ENCODE measurements at regions not wholly inside any gene's neighbourhood (a gene's known extent, or its start where the extent isn't known, plus 50 kb on each side); places are given as distances from the start of the nearest gene placed in this dataset.
"Not testable (repeated sequence)": the region's sequence is repeated elsewhere in the genome, so short reads cannot be mapped to it uniquely, and the experiment has no call there.

GRCh38 chr16:22660441-22661160 lies 149.9 kb downstream of the NPIPB5 start:
- Histone ChIP-seq H3K36me3 (ENCODE audit: control insufficient read depth in 2 of 2, insufficient read depth in 2 of 2, low read length in 1 of 2) (no peaks in the 10 kb centered on the region), H3K27me3 (ENCODE audit: control insufficient read depth in 1 of 2, insufficient read depth in 2 of 2, low read length in 2 of 2) (peaks cover 0 to 2% of the 10 kb centered on the region in 2 donors), H3K27ac (ENCODE audit: low read depth in 2 of 2, low read length in 1 of 2) (no peak overlapping the region), H3K4me3 (ENCODE audit: low read depth in 1 of 2, low read length in 2 of 2) (no peak overlapping the region), H3K4me1 (ENCODE audit: control insufficient read depth in 2 of 2, insufficient read depth in 2 of 2, low read length in 1 of 2) (no peaks in the 10 kb centered on the region), H3K9me3 (ENCODE audit: control insufficient read depth in 2 of 2, insufficient read depth in 1 of 2, low read depth in 1 of 2, low read length in 1 of 2) (peaks cover 0 to 7% of the 10 kb centered on the region in 2 donors)
- WGBS, 2 donors = 73 to 84% methylated on average over 5 of the region's 5 CpGs

DNA sequence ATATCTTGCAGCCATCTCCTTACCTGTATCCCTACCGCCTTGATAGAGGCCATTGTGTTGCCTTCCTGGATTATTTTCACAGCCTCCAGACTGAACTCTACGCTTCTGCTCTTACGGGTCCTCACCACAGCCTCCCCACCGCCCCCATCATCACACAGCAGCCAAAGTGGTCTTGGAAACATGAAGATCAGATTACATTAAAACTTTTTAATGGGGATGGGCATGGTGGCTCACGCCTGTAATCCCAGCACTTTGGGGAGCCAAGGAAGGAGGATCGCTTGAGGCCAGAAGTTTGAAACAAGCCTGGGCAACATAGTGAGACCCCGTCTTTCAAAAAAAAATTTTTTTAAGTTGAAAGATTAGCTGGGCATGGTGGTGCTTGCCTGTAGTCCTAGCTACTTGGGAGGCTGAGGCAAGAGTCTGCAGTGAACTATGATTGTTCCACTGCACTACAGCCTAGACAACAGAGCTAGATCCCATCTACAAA lies 150.5 kb downstream of the NPIPB5 start:
- 78 to 80% methylated on average over 7 of the region's 7 CpGs for WGBS, 2 donors
- Histone ChIP-seq H3K27ac (ENCODE audit: low read depth in 2 of 2, low read length in 1 of 2) (no peak overlapping the region), H3K4me1 (ENCODE audit: control insufficient read depth in 2 of 2, insufficient read depth in 2 of 2, low read length in 1 of 2) (no peaks in the 10 kb centered on the region), H3K27me3 (ENCODE audit: control insufficient read depth in 1 of 2, insufficient read depth in 2 of 2, low read length in 2 of 2) (peaks cover 0 to 2% of the 10 kb centered on the region in 2 donors), H3K4me3 (ENCODE audit: low read depth in 1 of 2, low read length in 2 of 2) (no peak overlapping the region), H3K36me3 (ENCODE audit: control insufficient read depth in 2 of 2, insufficient read depth in 2 of 2, low read length in 1 of 2) (no peaks in the 10 kb centered on the region), H3K9me3 (ENCODE audit: control insufficient read depth in 2 of 2, insufficient read depth in 1 of 2, low read depth in 1 of 2, low read length in 1 of 2) (peaks cover 0 to 7% of the 10 kb centered on the region in 2 donors)

- H3K36me3 ChIP-seq (ENCODE audit: control insufficient read depth in 2 of 2, insufficient read depth in 2 of 2, low read length in 1 of 2); H3K27me3 ChIP-seq (ENCODE audit: control insufficient read depth in 1 of 2, insufficient read depth in 2 of 2, low read length in 2 of 2); H3K27ac ChIP-seq (ENCODE audit: low read depth in 2 of 2, low read length in 1 of 2); H3K4me3 ChIP-seq (ENCODE audit: low read depth in 1 of 2, low read length in 2 of 2); H3K9me3 ChIP-seq (ENCODE audit: control insufficient read depth in 2 of 2, insufficient read depth in 1 of 2, low read depth in 1 of 2, low read length in 1 of 2); H3K4me1 ChIP-seq (ENCODE audit: control insufficient read depth in 2 of 2, insufficient read depth in 2 of 2, low read length in 1 of 2): not testable (repeated sequence)
- WGBS, 2 donors = 68 to 70% methylated on average over 1 of the region's 1 CpG
These were observed 151.0 kb upstream of the HS3ST2 start for GRCh38 chr16:22662958-22663357.

- Histone ChIP-seq H3K9me3 (ENCODE audit: control insufficient read depth in 2 of 2, insufficient read depth in 1 of 2, low read depth in 1 of 2, low read length in 1 of 2) (peaks cover 0 to 7% of the 10 kb centered on the region in 2 donors), H3K27me3 (ENCODE audit: control insufficient read depth in 1 of 2, insufficient read depth in 2 of 2, low read length in 2 of 2) (peaks cover 0 to 2% of the 10 kb centered on the region in 2 donors), H3K4me1 (ENCODE audit: control insufficient read depth in 2 of 2, insufficient read depth in 2 of 2, low read length in 1 of 2) (no peaks in the 10 kb centered on the region), H3K36me3 (ENCODE audit: control insufficient read depth in 2 of 2, insufficient read depth in 2 of 2, low read length in 1 of 2) (no peaks in the 10 kb centered on the region), H3K4me3 (ENCODE audit: low read depth in 1 of 2, low read length in 2 of 2) (no peak overlapping the region), H3K27ac (ENCODE audit: low read depth in 2 of 2, low read length in 1 of 2) (no peak overlapping the region)
- WGBS, 2 donors = 85% methylated on average over 6 of the region's 6 CpGs
These were observed 150.4 kb upstream of the HS3ST2 start for GRCh38 chr16:22663389-22664064.

DNA sequence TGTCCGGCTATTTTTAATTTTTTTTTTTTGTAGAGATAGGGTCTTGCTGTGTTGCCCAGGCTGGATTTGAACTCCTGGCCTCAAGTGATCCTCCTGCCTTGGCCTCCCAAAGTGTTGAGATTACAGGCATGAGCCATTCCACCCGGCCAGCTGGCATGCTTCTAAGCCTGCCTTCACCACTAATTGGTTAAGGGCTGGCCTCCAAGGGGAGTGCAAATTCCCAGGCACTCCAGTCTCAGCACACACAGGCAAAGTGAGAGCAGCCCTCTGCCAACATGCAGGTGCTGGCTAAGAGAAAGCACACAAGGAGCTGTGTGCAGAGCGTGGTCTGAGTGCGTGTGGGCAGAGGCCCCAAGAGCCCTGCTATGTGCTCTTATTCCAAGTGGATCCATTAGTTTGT lies 149.8 kb upstream of the HS3ST2 start:
- Histone ChIP-seq H3K9me3 (ENCODE audit: control insufficient read depth in 2 of 2, insufficient read depth in 1 of 2, low read depth in 1 of 2, low read length in 1 of 2) (peaks cover 0 to 7% of the 10 kb centered on the region in 2 donors), H3K27me3 (ENCODE audit: control insufficient read depth in 1 of 2, insufficient read depth in 2 of 2, low read length in 2 of 2) (peaks cover 0 to 2% of the 10 kb centered on the region in 2 donors), H3K4me3 (ENCODE audit: low read depth in 1 of 2, low read length in 2 of 2) (no peak overlapping the region), H3K27ac (ENCODE audit: low read depth in 2 of 2, low read length in 1 of 2) (no peak overlapping the region), H3K4me1 (ENCODE audit: control insufficient read depth in 2 of 2, insufficient read depth in 2 of 2, low read length in 1 of 2) (no peaks in the 10 kb centered on the region), H3K36me3 (ENCODE audit: control insufficient read depth in 2 of 2, insufficient read depth in 2 of 2, low read length in 1 of 2) (no peaks in the 10 kb centered on the region)
- WGBS, 2 donors = 65 to 75% methylated on average over 4 of the region's 4 CpGs

GRCh38 chr16:22664561-22664997 lies 149.4 kb upstream of the HS3ST2 start:
- Histone ChIP-seq H3K27ac (ENCODE audit: low read depth in 2 of 2, low read length in 1 of 2) (no peak overlapping the region), H3K36me3 (ENCODE audit: control insufficient read depth in 2 of 2, insufficient read depth in 2 of 2, low read length in 1 of 2) (no peaks in the 10 kb centered on the region), H3K4me3 (ENCODE audit: low read depth in 1 of 2, low read length in 2 of 2) (no peak overlapping the region), H3K27me3 (ENCODE audit: control insufficient read depth in 1 of 2, insufficient read depth in 2 of 2, low read length in 2 of 2) (no peaks in the 10 kb centered on the region), H3K4me1 (ENCODE audit: control insufficient read depth in 2 of 2, insufficient read depth in 2 of 2, low read length in 1 of 2) (no peaks in the 10 kb centered on the region), H3K9me3 (ENCODE audit: control insufficient read depth in 2 of 2, insufficient read depth in 1 of 2, low read depth in 1 of 2, low read length in 1 of 2) (peaks cover 0 to 7% of the 10 kb centered on the region in 2 donors)
- 72% methylated on average over 7 of the region's 7 CpGs for WGBS, 2 donors

DNA sequence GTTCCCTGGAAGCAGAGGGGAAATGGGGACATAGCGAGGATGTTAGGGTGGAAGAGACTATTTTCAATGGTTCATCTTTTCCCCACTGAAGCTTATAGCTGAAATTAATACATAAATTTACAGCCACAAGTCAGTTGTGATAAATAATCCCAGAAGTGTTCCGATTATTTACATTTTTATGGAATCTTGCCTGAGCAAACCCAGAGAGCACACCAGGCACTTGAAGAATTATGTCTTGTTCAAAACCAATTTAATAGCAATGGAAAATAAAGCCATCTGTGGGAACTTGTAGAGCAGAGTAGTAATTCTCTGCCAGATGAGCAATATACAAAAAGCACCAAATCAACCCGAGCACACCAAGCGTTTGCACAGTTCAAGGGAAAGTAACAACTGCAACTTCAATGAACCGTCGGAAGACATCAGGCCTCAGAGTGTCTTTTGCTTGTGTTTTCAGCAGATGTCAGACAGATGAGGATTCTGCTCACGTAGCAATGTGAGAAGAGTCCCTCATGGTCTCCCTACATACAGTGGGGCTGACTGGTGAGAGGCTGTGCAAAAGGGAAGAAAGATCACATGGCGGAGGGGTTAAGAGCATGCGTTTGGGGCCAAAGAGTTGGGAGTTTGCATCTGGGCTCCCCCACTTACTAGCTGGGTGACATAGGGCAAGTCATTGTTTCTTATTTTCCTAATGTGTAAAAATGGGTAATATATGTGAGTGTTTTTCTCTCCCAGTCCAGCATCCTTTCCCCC lies 148.7 kb upstream of the HS3ST2 start:
- no peak overlapping the region for H3K4me3 ChIP-seq (ENCODE audit: low read depth in 1 of 2, low read length in 2 of 2)
- H3K36me3 ChIP-seq (ENCODE audit: control insufficient read depth in 2 of 2, insufficient read depth in 2 of 2, low read length in 1 of 2) = no peaks in the 10 kb centered on the region
- H3K27ac ChIP-seq (ENCODE audit: low read depth in 2 of 2, low read length in 1 of 2) = no peak overlapping the region
- WGBS, 2 donors = 76 to 79% methylated on average over 9 of the region's 9 CpGs
- peaks cover 0 to 7% of the 10 kb centered on the region in 2 donors for H3K9me3 ChIP-seq (ENCODE audit: control insufficient read depth in 2 of 2, insufficient read depth in 1 of 2, low read depth in 1 of 2, low read length in 1 of 2)
- no peaks in the 10 kb centered on the region for H3K27me3 ChIP-seq (ENCODE audit: control insufficient read depth in 1 of 2, insufficient read depth in 2 of 2, low read length in 2 of 2)
- H3K4me1 ChIP-seq (ENCODE audit: control insufficient read depth in 2 of 2, insufficient read depth in 2 of 2, low read length in 1 of 2) = no peaks in the 10 kb centered on the region

- H3K27ac ChIP-seq (ENCODE audit: low read depth in 2 of 2, low read length in 1 of 2) = no peak overlapping the region
- H3K9me3 ChIP-seq (ENCODE audit: control insufficient read depth in 2 of 2, insufficient read depth in 1 of 2, low read depth in 1 of 2, low read length in 1 of 2) = peaks cover 0 to 7% of the 10 kb centered on the region in 2 donors
- H3K27me3 ChIP-seq (ENCODE audit: control insufficient read depth in 1 of 2, insufficient read depth in 2 of 2, low read length in 2 of 2) = no peaks in the 10 kb centered on the region
- no peaks in the 10 kb centered on the region for H3K4me1 ChIP-seq (ENCODE audit: control insufficient read depth in 2 of 2, insufficient read depth in 2 of 2, low read length in 1 of 2)
- 62 to 68% methylated on average over 4 of the region's 4 CpGs for WGBS, 2 donors
- no peaks in the 10 kb centered on the region for H3K36me3 ChIP-seq (ENCODE audit: control insufficient read depth in 2 of 2, insufficient read depth in 2 of 2, low read length in 1 of 2)
- H3K4me3 ChIP-seq (ENCODE audit: low read depth in 1 of 2, low read length in 2 of 2) = no peak overlapping the region
These were observed 148.2 kb upstream of the HS3ST2 start for GRCh38 chr16:22665803-22666202.

DNA sequence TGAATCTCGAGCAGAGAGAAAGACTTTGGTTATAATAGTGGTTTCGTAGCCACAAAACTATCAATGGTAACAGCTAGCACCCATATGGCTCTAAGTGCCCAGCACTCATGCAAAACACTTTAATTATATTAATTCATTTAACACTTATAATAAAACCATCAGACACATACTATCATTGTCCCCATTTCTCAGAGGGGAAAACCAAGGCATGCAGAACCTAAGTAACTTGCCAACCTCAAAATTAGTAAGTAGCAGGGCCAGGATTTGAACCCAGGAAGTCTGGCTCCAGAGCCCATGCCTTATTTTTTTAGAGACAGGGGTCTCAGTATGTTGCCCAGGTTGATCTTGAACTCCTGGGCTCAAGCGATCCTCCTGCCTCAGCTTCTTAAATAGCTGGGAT lies 145.6 kb upstream of the HS3ST2 start:
- Histone ChIP-seq H3K4me3 (ENCODE audit: low read depth in 1 of 2, low read length in 2 of 2) (no peak overlapping the region), H3K36me3 (ENCODE audit: control insufficient read depth in 2 of 2, insufficient read depth in 2 of 2, low read length in 1 of 2) (no peaks in the 10 kb centered on the region), H3K27me3 (ENCODE audit: control insufficient read depth in 1 of 2, insufficient read depth in 2 of 2, low read length in 2 of 2) (no peaks in the 10 kb centered on the region), H3K4me1 (ENCODE audit: control insufficient read depth in 2 of 2, insufficient read depth in 2 of 2, low read length in 1 of 2) (no peaks in the 10 kb centered on the region), H3K27ac (ENCODE audit: low read depth in 2 of 2, low read length in 1 of 2) (no peak overlapping the region), H3K9me3 (ENCODE audit: control insufficient read depth in 2 of 2, insufficient read depth in 1 of 2, low read depth in 1 of 2, low read length in 1 of 2) (peaks cover 0 to 3% of the 10 kb centered on the region in 2 donors)
- 88 to 93% methylated on average over 3 of the region's 3 CpGs for WGBS, 2 donors
